Memory B cell (primary cell): ENCODE measurements at regions not wholly inside any gene's neighbourhood (a gene's known extent, or its start where the extent isn't known, plus 50 kb on each side); places are given as distances from the start of the nearest gene placed in this dataset.

ENCODE experiments used
- ATAC-seq: fragments of 150-1000 bp; cut with Tn5 transposase; 2 replicates; pipeline ENCODE4 v1.10.0; 2021; ENCODE audit warnings: low read depth, mild to moderate bottlenecking, moderate library complexity
- DNase-seq, 2 donors: peaks; one replicate each; pipeline ENCODE4 v3.0.0; 2022; ENCODE audit warnings: low spot score in 2 of 2
- H3K27ac Mint-ChIP-seq: one replicate; pipeline ENCODE4 v1.8.0; 2022; ENCODE audit warnings: mild to moderate bottlenecking, moderate library complexity, mixed read lengths
- H3K27me3 Mint-ChIP-seq: one replicate; pipeline ENCODE4 v1.8.0; 2022; ENCODE audit warnings: mixed read lengths
- H3K36me3 Mint-ChIP-seq: one replicate; pipeline ENCODE4 v1.8.0; 2022; ENCODE audit warnings: mild to moderate bottlenecking, mixed read lengths
- H3K4me1 Mint-ChIP-seq: one replicate; pipeline ENCODE4 v1.8.0; 2022; ENCODE audit warnings: mixed read lengths
- H3K4me3 Mint-ChIP-seq: one replicate; pipeline ENCODE4 v1.8.0; 2022; ENCODE audit warnings: mild to moderate bottlenecking, moderate library complexity, mixed read lengths
- H3K9me3 Mint-ChIP-seq: one replicate; pipeline ENCODE4 v1.8.0; 2022; ENCODE audit warnings: mixed read lengths

DNA sequence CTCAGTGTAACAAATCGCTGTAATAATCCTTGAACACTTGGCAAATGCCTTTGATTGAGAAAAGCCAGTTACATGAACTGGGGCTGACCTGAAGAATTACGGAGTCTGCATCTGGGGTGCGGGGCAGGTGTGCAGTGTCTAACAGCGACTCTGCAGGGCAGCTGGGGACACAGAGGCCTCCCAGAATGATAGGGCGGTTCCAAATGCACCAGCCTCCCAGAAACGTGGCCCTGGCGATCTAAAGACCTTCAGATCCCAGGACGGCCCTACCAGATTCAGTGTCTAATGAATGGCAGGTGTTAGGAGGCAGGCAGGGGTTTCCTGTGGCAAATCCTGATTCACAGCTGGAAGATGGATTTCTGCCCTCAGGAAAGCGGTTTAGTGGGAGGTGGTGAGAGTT, 100.5 kb upstream of the RGMA start:
- H3K4me1 Mint-ChIP-seq = no peaks in the 10 kb centered on the region
- ATAC-seq (no peak), DNase-seq (no peak)
- H3K36me3 Mint-ChIP-seq = no peaks in the 10 kb centered on the region
- H3K4me3 Mint-ChIP-seq = no peak overlapping the region
- H3K9me3 Mint-ChIP-seq = peaks cover 3% of the 10 kb centered on the region
- no peak overlapping the region for H3K27ac Mint-ChIP-seq
- no peaks in the 10 kb centered on the region for H3K27me3 Mint-ChIP-seq

- no peak overlapping the region for H3K4me3 Mint-ChIP-seq
- H3K36me3 Mint-ChIP-seq = no peaks in the 10 kb centered on the region
- H3K27me3 Mint-ChIP-seq = no peaks in the 10 kb centered on the region
- no peak overlapping the region for H3K27ac Mint-ChIP-seq
- peaks cover 3% of the 10 kb centered on the region for H3K9me3 Mint-ChIP-seq
- no peak for DNase-seq
- no peaks in the 10 kb centered on the region for H3K4me1 Mint-ChIP-seq
- ATAC-seq = no peak
Measured at GRCh38 chr15:93188236-93188635, 99.2 kb upstream of the RGMA start.

DNA sequence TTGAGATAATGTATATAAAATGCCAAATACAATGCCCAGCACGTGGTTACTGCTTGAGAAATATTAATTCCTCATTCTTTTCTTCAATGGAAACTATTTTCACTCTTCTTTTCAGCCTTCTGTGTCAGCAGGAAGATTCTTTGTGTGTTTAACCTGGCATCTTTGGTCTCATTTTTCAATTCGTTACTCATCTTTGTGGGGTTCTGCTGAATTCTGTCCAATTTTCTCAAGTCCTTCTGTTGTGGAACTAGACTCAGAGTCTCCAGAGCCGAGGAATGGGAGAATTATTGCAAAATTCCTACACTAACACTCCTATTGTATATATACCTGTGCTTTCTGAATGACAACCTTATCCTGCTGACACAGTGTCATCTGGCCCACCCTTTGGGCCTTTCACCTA, 96.8 kb upstream of the RGMA start:
- Mint-ChIP-seq H3K4me3 (no peak overlapping the region), H3K4me1 (no peaks in the 10 kb centered on the region), H3K27me3 (no peaks in the 10 kb centered on the region), H3K9me3 (no peaks in the 10 kb centered on the region), H3K27ac (no peak overlapping the region), H3K36me3 (no peaks in the 10 kb centered on the region)
- DNase-seq (no peak), ATAC-seq (no peak)

DNA sequence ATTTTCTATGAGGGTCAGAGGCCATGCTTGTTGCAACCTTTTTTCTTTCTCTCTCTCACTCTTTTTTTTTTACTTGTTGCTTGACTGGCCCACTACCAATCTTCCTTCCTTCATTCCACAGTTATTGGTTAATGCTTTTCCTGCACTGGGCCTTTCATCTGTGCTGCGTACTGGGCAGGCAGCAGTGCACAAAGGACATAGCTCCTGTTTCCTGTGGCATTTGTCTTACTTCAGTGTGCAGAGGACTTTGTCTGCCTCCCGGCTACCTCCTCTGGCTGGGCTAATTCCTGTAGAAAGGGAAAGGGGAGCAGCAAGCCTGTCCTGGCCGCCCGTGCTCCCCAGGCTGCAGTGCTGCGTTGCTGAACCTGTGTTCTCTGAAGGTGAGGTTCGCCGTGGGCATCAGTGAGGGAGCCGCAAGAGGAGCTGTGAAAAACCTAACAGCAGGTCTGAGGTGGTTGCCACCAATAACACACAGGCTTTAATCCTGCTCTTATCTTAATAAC, 93.7 kb upstream of the RGMA start:
- H3K9me3 Mint-ChIP-seq = no peaks in the 10 kb centered on the region
- no peaks in the 10 kb centered on the region for H3K36me3 Mint-ChIP-seq
- DNase-seq (no peak), ATAC-seq (no peak)
- H3K27me3 Mint-ChIP-seq = no peaks in the 10 kb centered on the region
- no peak overlapping the region for H3K27ac Mint-ChIP-seq
- H3K4me1 Mint-ChIP-seq = no peaks in the 10 kb centered on the region
- H3K4me3 Mint-ChIP-seq = no peak overlapping the region

GRCh38 chr15:93180656-93181055, 91.6 kb upstream of the RGMA start:
- DNase-seq = no peak
- ATAC-seq = no peak
- Mint-ChIP-seq H3K4me1 (no peaks in the 10 kb centered on the region), H3K4me3 (no peak overlapping the region), H3K9me3 (peaks cover 1% of the 10 kb centered on the region), H3K36me3 (peaks cover under 1% of the 10 kb centered on the region), H3K27ac (no peak overlapping the region), H3K27me3 (peaks cover 2% of the 10 kb centered on the region)

- H3K9me3 Mint-ChIP-seq = peaks cover 5% of the 10 kb centered on the region
- ATAC-seq (no peak), DNase-seq (no peak)
- H3K27me3 Mint-ChIP-seq = peaks cover 6% of the 10 kb centered on the region
- no peak overlapping the region for H3K4me3 Mint-ChIP-seq
- H3K27ac Mint-ChIP-seq = no peak overlapping the region
- H3K4me1 Mint-ChIP-seq = no peaks in the 10 kb centered on the region
- peaks cover 2% of the 10 kb centered on the region for H3K36me3 Mint-ChIP-seq
Measured at GRCh38 chr15:93180128-93180527, 91.1 kb upstream of the RGMA start.

GRCh38 chr15:93179700-93180102, 90.7 kb upstream of the RGMA start:
- Mint-ChIP-seq H3K4me3 (no peak overlapping the region), H3K27me3 (peaks cover 7% of the 10 kb centered on the region), H3K9me3 (peaks cover 6% of the 10 kb centered on the region), H3K27ac (no peak overlapping the region), H3K36me3 (peaks cover 2% of the 10 kb centered on the region), H3K4me1 (no peaks in the 10 kb centered on the region)
- no peak for ATAC-seq
- no peak for DNase-seq

DNA sequence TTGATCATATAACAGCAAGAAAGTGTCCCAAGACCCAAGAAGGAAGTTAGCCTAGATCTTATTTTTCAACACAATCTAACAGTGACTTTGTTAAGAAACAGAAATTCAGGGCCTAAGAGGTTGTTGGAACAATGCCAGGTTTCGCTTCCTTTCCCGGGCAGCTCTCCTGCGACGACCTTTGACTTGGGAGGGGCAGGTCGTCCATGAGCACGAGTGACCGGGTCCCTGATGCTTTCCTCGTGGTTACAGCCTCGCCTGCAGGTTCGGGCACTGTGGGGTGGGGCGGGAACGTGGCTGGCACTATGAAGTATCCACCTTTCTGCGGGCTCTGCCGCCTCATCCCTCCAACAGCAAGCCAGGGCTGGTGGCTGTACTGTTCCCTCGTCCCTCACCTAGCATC, 90.1 kb upstream of the RGMA start:
- peaks cover 7% of the 10 kb centered on the region for H3K9me3 Mint-ChIP-seq
- no peaks in the 10 kb centered on the region for H3K4me1 Mint-ChIP-seq
- H3K36me3 Mint-ChIP-seq = peaks cover 2% of the 10 kb centered on the region
- H3K27ac Mint-ChIP-seq = no peak overlapping the region
- no peak overlapping the region for H3K4me3 Mint-ChIP-seq
- peaks cover 7% of the 10 kb centered on the region for H3K27me3 Mint-ChIP-seq
- ATAC-seq (no peak), DNase-seq (no peak)

DNA sequence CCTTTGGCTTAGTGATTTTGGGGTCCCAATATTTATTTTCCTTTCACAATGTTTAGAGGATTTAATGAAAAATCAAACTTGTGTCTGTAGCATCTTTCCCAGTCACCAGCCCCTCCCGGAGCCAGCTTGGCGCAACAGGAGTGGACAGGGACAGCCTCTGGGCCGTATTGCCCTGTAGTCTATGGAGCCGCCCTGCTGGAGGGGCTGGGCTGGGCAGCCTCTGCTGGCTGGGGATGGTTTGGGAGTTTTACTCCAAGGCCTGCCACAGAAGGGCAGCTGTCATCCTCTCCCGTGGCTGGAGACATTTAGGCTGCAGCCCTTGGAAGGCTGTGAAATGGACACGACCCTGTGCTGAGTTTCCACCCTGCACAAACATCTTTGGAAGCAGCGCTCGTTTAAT, 89.4 kb upstream of the RGMA start:
- Mint-ChIP-seq H3K9me3 (peaks cover 7% of the 10 kb centered on the region), H3K27me3 (peaks cover 9% of the 10 kb centered on the region), H3K36me3 (peaks cover 2% of the 10 kb centered on the region), H3K4me1 (no peaks in the 10 kb centered on the region), H3K27ac (no peak overlapping the region), H3K4me3 (no peak overlapping the region)
- DNase-seq = no peak
- no peak for ATAC-seq

DNA sequence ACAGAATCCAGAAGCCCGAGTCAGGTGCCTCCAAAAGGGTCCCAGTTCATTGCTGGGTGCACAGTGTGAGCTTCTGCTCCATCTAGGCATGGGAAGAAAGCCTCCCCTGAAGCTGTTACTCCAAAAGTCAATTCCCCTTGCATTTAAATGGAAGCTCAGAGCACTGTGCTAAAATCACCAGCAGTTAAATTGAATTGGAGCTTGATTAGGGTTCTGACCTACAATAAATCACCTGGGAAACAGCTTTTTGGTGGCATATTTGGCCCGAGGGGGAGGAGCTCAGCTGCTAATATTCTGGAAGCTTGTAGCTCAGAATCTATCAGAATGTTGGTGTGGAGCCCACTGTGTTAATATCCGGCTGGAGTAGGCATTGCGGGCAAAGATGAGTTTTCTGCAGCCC, 87.1 kb upstream of the RGMA start:
- Mint-ChIP-seq H3K27ac (no peak overlapping the region), H3K9me3 (peaks cover 11% of the 10 kb centered on the region), H3K27me3 (peaks cover 12% of the 10 kb centered on the region), H3K36me3 (peaks cover 2% of the 10 kb centered on the region), H3K4me3 (no peak overlapping the region), H3K4me1 (no peaks in the 10 kb centered on the region)
- DNase-seq (no peak), ATAC-seq (no peak)

DNA sequence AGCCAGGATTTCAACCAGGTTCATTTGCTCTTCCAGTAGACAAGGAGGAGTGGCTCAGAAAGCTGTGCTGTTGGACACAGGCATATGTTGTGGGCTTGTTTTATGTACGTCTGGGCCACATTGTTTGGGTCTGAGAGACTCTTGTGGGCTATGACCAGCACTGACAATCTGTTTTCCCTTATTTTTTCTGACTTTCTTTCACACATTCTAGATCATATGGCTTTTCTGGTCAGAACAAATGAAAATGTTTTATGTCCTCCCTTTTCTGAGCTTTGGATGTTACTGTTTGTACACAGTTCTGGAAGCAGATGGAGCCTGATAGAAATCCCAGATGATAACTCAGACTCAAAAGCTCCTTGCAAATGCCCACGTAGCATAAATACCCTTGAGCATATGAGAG, 85.8 kb upstream of the RGMA start:
- H3K4me3 Mint-ChIP-seq = no peak overlapping the region
- H3K27me3 Mint-ChIP-seq = peaks cover 12% of the 10 kb centered on the region
- ATAC-seq (no peak), DNase-seq (no peak)
- no peak overlapping the region for H3K27ac Mint-ChIP-seq
- peaks cover 2% of the 10 kb centered on the region for H3K36me3 Mint-ChIP-seq
- H3K4me1 Mint-ChIP-seq = no peaks in the 10 kb centered on the region
- H3K9me3 Mint-ChIP-seq = peaks cover 11% of the 10 kb centered on the region

GRCh38 chr15:93173369-93173768, 84.4 kb upstream of the RGMA start:
- no peak for ATAC-seq
- no peak overlapping the region for H3K27ac Mint-ChIP-seq
- H3K4me1 Mint-ChIP-seq = no peaks in the 10 kb centered on the region
- H3K36me3 Mint-ChIP-seq = peaks cover 2% of the 10 kb centered on the region
- H3K27me3 Mint-ChIP-seq = peaks cover 12% of the 10 kb centered on the region
- no peak for DNase-seq
- H3K9me3 Mint-ChIP-seq = peaks cover 11% of the 10 kb centered on the region
- H3K4me3 Mint-ChIP-seq = no peak overlapping the region

- peaks cover 2% of the 10 kb centered on the region for H3K36me3 Mint-ChIP-seq
- DNase-seq = no peak
- peaks cover 11% of the 10 kb centered on the region for H3K9me3 Mint-ChIP-seq
- H3K27me3 Mint-ChIP-seq = peaks cover 12% of the 10 kb centered on the region
- ATAC-seq = no peak
- no peaks in the 10 kb centered on the region for H3K4me1 Mint-ChIP-seq
- no peak overlapping the region for H3K27ac Mint-ChIP-seq
- no peak overlapping the region for H3K4me3 Mint-ChIP-seq
Measured at GRCh38 chr15:93171476-93171875, 82.5 kb upstream of the RGMA start.

DNA sequence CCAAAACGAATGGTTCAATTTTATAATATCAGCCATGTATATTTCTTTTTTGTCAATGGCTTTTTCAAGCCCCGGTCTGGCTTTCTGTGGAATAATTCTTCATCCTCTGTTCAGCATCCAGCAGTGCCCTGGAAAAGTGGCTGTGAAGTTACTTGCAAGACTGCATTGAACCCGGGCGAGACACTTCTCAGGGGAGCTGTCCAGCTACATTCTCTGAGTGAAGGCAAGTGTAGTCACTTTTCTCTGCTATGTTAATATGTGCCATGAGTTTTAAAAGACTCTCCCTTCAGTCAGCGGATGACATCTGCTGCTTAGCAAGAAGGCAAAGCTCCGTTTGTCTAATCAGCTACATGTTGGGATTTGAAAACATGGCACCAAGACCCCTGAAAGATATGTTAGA, 81.3 kb upstream of the RGMA start:
- Mint-ChIP-seq H3K27ac (no peak overlapping the region), H3K36me3 (no peaks in the 10 kb centered on the region), H3K4me1 (no peaks in the 10 kb centered on the region), H3K4me3 (no peak overlapping the region), H3K9me3 (peaks cover 8% of the 10 kb centered on the region), H3K27me3 (peaks cover 10% of the 10 kb centered on the region)
- DNase-seq (no peak), ATAC-seq (no peak)

DNA sequence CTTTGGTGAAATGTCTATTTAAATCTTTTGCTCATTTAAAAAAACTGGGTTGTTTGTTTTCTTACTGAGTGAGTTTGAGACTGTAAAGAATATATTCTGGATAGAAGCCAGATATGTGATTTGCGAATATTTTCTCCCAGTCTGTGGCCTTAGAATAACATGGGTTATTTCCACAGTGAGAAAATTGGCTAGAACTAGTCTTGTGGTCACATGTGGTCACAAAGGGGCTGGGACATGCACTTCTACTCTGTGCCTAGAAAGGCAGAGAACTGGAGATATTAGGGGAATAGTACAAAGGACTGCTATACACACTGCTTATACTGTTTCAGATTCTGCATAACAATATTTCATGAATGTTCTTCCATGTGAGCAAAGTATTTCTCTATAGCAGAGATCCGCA, 79.9 kb upstream of the RGMA start:
- Mint-ChIP-seq H3K27ac (no peak overlapping the region), H3K4me1 (no peaks in the 10 kb centered on the region), H3K9me3 (peaks cover 4% of the 10 kb centered on the region), H3K36me3 (no peaks in the 10 kb centered on the region), H3K27me3 (peaks cover 7% of the 10 kb centered on the region), H3K4me3 (no peak overlapping the region)
- no peak for DNase-seq
- ATAC-seq = no peak
